HepG2 (cell line): ENCODE measurements at regions not wholly inside any gene's neighbourhood (a gene's known extent, or its start where the extent isn't known, plus 50 kb on each side); places are given as distances from the start of the nearest gene placed in this dataset.

ENCODE experiments used
- CBX1 ChIP-seq: IDR thresholded peaks from one replicate; pipeline ENCODE4 v1.6.1; 2016; ENCODE audit warnings: antibody characterized with exemption, low read depth
- GABPA ChIP-seq, 2 experiments: IDR thresholded peaks; 2 replicates each; pipeline ENCODE4 v1.6.1; 2011 to 2016; ENCODE audit warnings: low read depth in 2 of 2, low read length in 1 of 2, missing biosample characterization in 1 of 2, missing genetic modification characterization in 1 of 2
- POGZ ChIP-seq: sonication (generic); formaldehyde crosslinking; IDR thresholded peaks from 2 replicates; pipeline ENCODE4 v1.4.0; 2020; ENCODE audit warnings: mild to moderate bottlenecking, missing genetic modification reagents
- ZKSCAN8 ChIP-seq: IDR thresholded peaks from 2 replicates; pipeline ENCODE4 v1.6.1; 2016; ENCODE audit warnings: borderline replicate concordance, missing genetic modification reagents, missing compliant biosample characterization

GRCh38 chr21:16911166-16911607, 601.7 kb upstream of the CXADR start:
- TF ChIP-seq CBX1 (no peak), POGZ (no peak), ZKSCAN8 (CRISPR knock-in tag) (no peak), GABPA (IDR thresholded peaks at IDR 0.05; ENCODE audit: low read depth, low read length) (no peak), GABPA (CRISPR knock-in tag; IDR thresholded peaks at IDR 0.05; ENCODE audit: low read depth) (no peak)
